ENCODE measurements at regions not wholly inside any gene's neighbourhood (a gene's known extent, or its start where the extent isn't known, plus 50 kb on each side); places are given as distances from the start of the nearest gene placed in this dataset.

DNA sequence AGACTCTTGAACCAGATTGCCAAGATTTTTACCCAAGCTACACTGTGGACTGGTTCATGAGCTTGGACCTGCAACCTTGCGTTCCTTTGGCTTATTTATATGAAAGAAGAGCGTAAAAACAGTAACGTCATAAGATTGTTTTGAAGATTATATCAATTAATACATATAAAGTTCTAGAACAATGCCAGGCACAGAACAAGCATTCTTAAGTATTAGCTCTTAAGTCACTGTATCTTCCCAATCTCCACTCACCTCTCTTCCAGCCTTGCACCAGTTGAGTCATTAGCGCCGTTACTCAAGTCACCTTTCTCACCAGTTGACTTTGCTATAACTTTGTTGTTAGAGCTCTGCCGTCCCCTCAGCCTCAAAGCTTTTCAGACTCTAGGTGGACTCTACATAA is 415.7 kb downstream of the PLK2 start:
- Mint-ChIP-seq H3K4me3 (no peak overlapping the region), H3K4me1 (no peaks in the 10 kb centered on the region), H3K9me3 (ENCODE audit: insufficient read depth) (no peaks in the 10 kb centered on the region), H3K27ac (no peak overlapping the region), H3K27me3 (no peaks in the 10 kb centered on the region)
- ChIA-PET CTCF (no interaction called here), POLR2A (no interaction called here)
- no peaks in the 10 kb centered on the region for H3K9me3 ChIP-seq (ENCODE audit: control extremely low read depth in 1 of 3, control insufficient read depth in 2 of 3, insufficient read depth in 1 of 3, low read length in 2 of 3)
- H3K36me3 ChIP-seq (replicated peaks in 1 of 2; ENCODE audit: control extremely low read depth in 1 of 2, control insufficient read depth in 1 of 2, extremely low read depth in 1 of 2, insufficient read depth in 2 of 2, low read length in 1 of 2) = no peaks in the 10 kb centered on the region
- no peak overlapping the region for H3K4me3 ChIP-seq (ENCODE audit: control extremely low read depth in 1 of 5, extremely low read depth in 1 of 5, insufficient read depth in 1 of 5, low read depth in 2 of 5, low read length in 4 of 5)
- no peak overlapping the region for H3K27ac ChIP-seq (ENCODE audit: low read length in 2 of 2)
- DNase-seq (no peak), ATAC-seq (ENCODE audit: low read depth) (no peak)
- no peaks in the 10 kb centered on the region for H3K79me2 ChIP-seq (ENCODE audit: control insufficient read depth, insufficient read depth, low read length)
- intact Hi-C loops (cut with micrococcal nuclease) = no loop called here
- TF ChIP-seq EZH2 (IDR thresholded peaks at IDR 0.05; ENCODE audit: borderline replicate concordance, insufficient read depth, low read depth, low read length, poor library complexity, severe bottlenecking) = no peak
- TF ChIP-seq, protein P1, sequence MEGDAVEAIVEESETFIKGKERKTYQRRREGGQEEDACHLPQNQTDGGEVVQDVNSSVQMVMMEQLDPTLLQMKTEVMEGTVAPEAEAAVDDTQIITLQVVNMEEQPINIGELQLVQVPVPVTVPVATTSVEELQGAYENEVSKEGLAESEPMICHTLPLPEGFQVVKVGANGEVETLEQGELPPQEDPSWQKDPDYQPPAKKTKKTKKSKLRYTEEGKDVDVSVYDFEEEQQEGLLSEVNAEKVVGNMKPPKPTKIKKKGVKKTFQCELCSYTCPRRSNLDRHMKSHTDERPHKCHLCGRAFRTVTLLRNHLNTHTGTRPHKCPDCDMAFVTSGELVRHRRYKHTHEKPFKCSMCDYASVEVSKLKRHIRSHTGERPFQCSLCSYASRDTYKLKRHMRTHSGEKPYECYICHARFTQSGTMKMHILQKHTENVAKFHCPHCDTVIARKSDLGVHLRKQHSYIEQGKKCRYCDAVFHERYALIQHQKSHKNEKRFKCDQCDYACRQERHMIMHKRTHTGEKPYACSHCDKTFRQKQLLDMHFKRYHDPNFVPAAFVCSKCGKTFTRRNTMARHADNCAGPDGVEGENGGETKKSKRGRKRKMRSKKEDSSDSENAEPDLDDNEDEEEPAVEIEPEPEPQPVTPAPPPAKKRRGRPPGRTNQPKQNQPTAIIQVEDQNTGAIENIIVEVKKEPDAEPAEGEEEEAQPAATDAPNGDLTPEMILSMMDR (IDR thresholded peaks at IDR 0.05) = no peak
- no peak overlapping the region for H2AFZ ChIP-seq (ENCODE audit: insufficient read depth, low read depth, low read length, poor library complexity, severe bottlenecking)
- no peak overlapping the region for H3K9ac ChIP-seq (ENCODE audit: low read length)
- H3K27me3 ChIP-seq (replicated peaks in 1 of 4; ENCODE audit: control extremely low read depth in 1 of 4, control insufficient read depth in 3 of 4, insufficient read depth in 4 of 4, low read length in 3 of 4) = no peaks in the 10 kb centered on the region
- no peak overlapping the region for H3K4me2 ChIP-seq (replicated peaks; ENCODE audit: low read depth, low read length, poor library complexity, severe bottlenecking)
- H4K20me1 ChIP-seq (ENCODE audit: control insufficient read depth, insufficient read depth, low read length, poor library complexity, severe bottlenecking) = no peaks in the 10 kb centered on the region
- WGBS (ENCODE audit: insufficient coverage) = no CpG with 5 or more reads among the region's 6 CpGs
- no peaks in the 10 kb centered on the region for H3K4me1 ChIP-seq (ENCODE audit: control insufficient read depth in 2 of 2, insufficient read depth in 2 of 2, low read length in 2 of 2)

DNA sequence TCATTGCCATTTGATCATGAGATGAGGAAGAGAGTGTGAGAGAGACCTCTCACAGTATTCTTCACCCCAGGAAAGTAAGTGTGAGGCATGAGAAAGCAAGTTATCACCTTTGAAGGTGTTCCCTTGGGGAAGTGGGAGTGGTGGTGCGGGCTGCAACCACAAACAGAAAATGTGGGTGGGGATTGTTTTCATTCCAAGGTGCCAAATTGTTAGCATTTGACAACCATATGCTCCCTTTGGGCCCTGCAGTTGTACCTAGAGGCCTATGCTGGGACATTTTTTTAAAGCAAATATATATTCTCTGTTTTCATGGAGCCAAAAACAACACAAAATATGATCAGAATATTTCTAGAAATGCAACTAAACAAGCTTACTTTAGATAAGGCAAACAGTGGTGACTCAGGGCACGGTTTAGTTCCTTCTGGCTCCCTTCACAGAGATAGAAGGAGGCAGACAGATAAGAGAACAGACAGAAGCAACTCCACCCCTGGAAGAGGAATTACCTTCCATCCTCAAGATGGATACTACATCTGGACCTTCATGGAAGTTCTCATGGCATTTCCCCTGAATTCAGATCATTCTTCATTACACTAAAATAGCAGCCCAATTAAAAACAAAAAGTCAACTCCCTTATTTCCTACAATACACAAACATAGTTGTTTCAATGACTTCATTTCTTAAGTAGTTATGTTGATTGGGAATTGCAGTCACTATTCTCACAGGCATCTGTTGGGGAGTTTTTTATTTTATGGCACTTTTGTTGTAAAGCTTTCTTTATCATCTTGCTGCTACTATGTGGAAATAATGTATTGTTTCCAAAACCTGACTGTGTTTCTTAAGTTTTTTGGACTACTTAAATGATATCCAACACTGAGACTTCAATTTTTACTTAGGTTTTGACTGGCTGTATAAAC is 416.6 kb downstream of the PLK2 start:
- Histone ChIP-seq H3K4me3 (ENCODE audit: control extremely low read depth in 1 of 5, extremely low read depth in 1 of 5, insufficient read depth in 1 of 5, low read depth in 2 of 5, low read length in 4 of 5) (no peak overlapping the region), H3K36me3 (replicated peaks in 1 of 2; ENCODE audit: control extremely low read depth in 1 of 2, control insufficient read depth in 1 of 2, extremely low read depth in 1 of 2, insufficient read depth in 2 of 2, low read length in 1 of 2) (no peaks in the 10 kb centered on the region), H4K20me1 (ENCODE audit: control insufficient read depth, insufficient read depth, low read length, poor library complexity, severe bottlenecking) (no peaks in the 10 kb centered on the region), H3K27ac (ENCODE audit: low read length in 2 of 2) (no peak overlapping the region), H3K9me3 (ENCODE audit: control extremely low read depth in 1 of 3, control insufficient read depth in 2 of 3, insufficient read depth in 1 of 3, low read length in 2 of 3) (no peaks in the 10 kb centered on the region), H3K9ac (ENCODE audit: low read length) (no peak overlapping the region), H3K79me2 (ENCODE audit: control insufficient read depth, insufficient read depth, low read length) (no peaks in the 10 kb centered on the region), H3K27me3 (replicated peaks in 1 of 4; ENCODE audit: control extremely low read depth in 1 of 4, control insufficient read depth in 3 of 4, insufficient read depth in 4 of 4, low read length in 3 of 4) (no peaks in the 10 kb centered on the region), H2AFZ (ENCODE audit: insufficient read depth, low read depth, low read length, poor library complexity, severe bottlenecking) (no peak overlapping the region), H3K4me2 (replicated peaks; ENCODE audit: low read depth, low read length, poor library complexity, severe bottlenecking) (no peak overlapping the region), H3K4me1 (ENCODE audit: control insufficient read depth in 2 of 2, insufficient read depth in 2 of 2, low read length in 2 of 2) (no peaks in the 10 kb centered on the region)
- no peak overlapping the region for H3K27ac Mint-ChIP-seq
- ATAC-seq (ENCODE audit: low read depth) = no peak
- intact Hi-C loops (cut with micrococcal nuclease) = no loop called here
- H3K9me3 Mint-ChIP-seq (ENCODE audit: insufficient read depth) = no peaks in the 10 kb centered on the region
- WGBS (ENCODE audit: insufficient coverage) = 60% methylated on average over 1 of the region's 2 CpGs
- H3K4me3 Mint-ChIP-seq = no peak overlapping the region
- TF ChIP-seq EZH2 (IDR thresholded peaks at IDR 0.05; ENCODE audit: borderline replicate concordance, insufficient read depth, low read depth, low read length, poor library complexity, severe bottlenecking) = no peak
- TF ChIP-seq, protein P1 (IDR thresholded peaks at IDR 0.05) = no peak
- POLR2A ChIA-PET = no interaction called here
- no peak for DNase-seq
- no peaks in the 10 kb centered on the region for H3K27me3 Mint-ChIP-seq
- CTCF ChIA-PET = no interaction called here
- no peaks in the 10 kb centered on the region for H3K4me1 Mint-ChIP-seq
